Suprapubic skin (tissue), 4 donors: ENCODE measurements at regions not wholly inside any gene's neighbourhood (a gene's known extent, or its start where the extent isn't known, plus 50 kb on each side); places are given as distances from the start of the nearest gene placed in this dataset.
"Not testable (repeated sequence)": the region's sequence is repeated elsewhere in the genome, so short reads cannot be mapped to it uniquely, and the experiment has no call there.

Experiments used
- DNase-seq, 2 donors: peaks; one replicate each; pipeline ENCODE4 v3.0.0-alpha.2; 2019; ENCODE audit warnings: low spot score in 2 of 2
- H3K27ac ChIP-seq: fragments of 200-600 bp; sonication (generic); one replicate; pipeline ENCODE4 v1.5.1; 2019
- H3K27me3 ChIP-seq: fragments of 200-600 bp; sonication (generic); one replicate; pipeline ENCODE4 v1.5.1; 2019
- H3K36me3 ChIP-seq: fragments of 200-600 bp; sonication (generic); one replicate; pipeline ENCODE4 v1.5.1; 2019
- H3K4me1 ChIP-seq: fragments of 200-600 bp; sonication (generic); one replicate; pipeline ENCODE4 v1.5.1; 2019
- H3K4me3 ChIP-seq: fragments of 200-600 bp; sonication (generic); one replicate; pipeline ENCODE4 v1.5.1; 2019; ENCODE audit warnings: mild to moderate bottlenecking
- H3K9me3 ChIP-seq: fragments of 200-600 bp; sonication (generic); one replicate; pipeline ENCODE4 v1.5.1; 2019
- EP300 ChIP-seq: sonication (generic); formaldehyde crosslinking; IDR thresholded peaks from one replicate; pipeline ENCODE4 v1.6.1; 2017; ENCODE audit warnings: antibody characterized with exemption
- POLR2A ChIP-seq, 2 donors: fragments of 450-650 bp; IDR thresholded peaks; one replicate each; pipeline ENCODE4 v1.6.1; 2017; ENCODE audit warnings: antibody characterized with exemption in 2 of 2, mild to moderate bottlenecking in 2 of 2, moderate library complexity in 2 of 2
- POLR2AphosphoS5 ChIP-seq, 3 donors: sonication (generic); formaldehyde crosslinking; IDR thresholded peaks; one replicate each; pipeline ENCODE4 v1.6.1; 2017; ENCODE audit warnings: antibody characterized with exemption in 3 of 3
- WGBS: methylation state at CpG from one replicate; pipeline ENCODE4 v1.1.5; 2018; 5-methylcytosine and 5-hydroxymethylcytosine counted together
- TF ChIP-seq, protein P1 (sequence below), 2 donors: fragments of 200-600 bp in 1 of 2; fragments of 450-650 bp in 1 of 2; sonication (generic) in 1 of 2; IDR thresholded peaks; one replicate each; pipeline ENCODE4 v1.5.1; 2016 to 2019; ENCODE audit warnings: antibody characterized with exemption in 2 of 2, mild to moderate bottlenecking in 1 of 2, moderate library complexity in 1 of 2

DNA sequence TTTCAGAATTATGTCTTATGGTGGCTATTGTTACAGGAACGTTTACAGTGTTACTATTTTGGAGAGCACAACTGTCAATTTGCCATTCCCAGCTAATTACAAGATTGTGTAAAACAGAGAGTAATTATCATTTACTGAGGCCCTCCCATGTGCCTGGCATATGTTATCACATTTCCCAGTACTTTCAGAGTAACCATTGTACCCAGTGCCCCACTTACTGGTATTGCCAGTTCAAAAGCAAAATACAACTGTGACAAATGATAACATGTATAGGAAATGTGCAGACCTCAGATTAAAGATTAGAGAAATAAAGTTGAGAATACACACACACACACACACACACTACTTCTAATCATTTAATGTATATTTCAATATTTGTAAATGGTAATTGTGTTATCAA is 572.5 kb downstream of the POM121L12 start:
- H3K4me1 ChIP-seq, result peaks cover 11% of the 10 kb centered on the region
- 31% methylated on average over 1 of the region's 1 CpG for WGBS
- no peak for TF ChIP-seq POLR2A (IDR thresholded peaks at IDR 0.05)
- no peak for TF ChIP-seq POLR2AphosphoS5 (IDR thresholded peaks at IDR 0.05)
- TF ChIP-seq, protein P1, sequence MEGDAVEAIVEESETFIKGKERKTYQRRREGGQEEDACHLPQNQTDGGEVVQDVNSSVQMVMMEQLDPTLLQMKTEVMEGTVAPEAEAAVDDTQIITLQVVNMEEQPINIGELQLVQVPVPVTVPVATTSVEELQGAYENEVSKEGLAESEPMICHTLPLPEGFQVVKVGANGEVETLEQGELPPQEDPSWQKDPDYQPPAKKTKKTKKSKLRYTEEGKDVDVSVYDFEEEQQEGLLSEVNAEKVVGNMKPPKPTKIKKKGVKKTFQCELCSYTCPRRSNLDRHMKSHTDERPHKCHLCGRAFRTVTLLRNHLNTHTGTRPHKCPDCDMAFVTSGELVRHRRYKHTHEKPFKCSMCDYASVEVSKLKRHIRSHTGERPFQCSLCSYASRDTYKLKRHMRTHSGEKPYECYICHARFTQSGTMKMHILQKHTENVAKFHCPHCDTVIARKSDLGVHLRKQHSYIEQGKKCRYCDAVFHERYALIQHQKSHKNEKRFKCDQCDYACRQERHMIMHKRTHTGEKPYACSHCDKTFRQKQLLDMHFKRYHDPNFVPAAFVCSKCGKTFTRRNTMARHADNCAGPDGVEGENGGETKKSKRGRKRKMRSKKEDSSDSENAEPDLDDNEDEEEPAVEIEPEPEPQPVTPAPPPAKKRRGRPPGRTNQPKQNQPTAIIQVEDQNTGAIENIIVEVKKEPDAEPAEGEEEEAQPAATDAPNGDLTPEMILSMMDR (IDR thresholded peaks at IDR 0.05), result no peak
- TF ChIP-seq EP300, result no peak

DNA sequence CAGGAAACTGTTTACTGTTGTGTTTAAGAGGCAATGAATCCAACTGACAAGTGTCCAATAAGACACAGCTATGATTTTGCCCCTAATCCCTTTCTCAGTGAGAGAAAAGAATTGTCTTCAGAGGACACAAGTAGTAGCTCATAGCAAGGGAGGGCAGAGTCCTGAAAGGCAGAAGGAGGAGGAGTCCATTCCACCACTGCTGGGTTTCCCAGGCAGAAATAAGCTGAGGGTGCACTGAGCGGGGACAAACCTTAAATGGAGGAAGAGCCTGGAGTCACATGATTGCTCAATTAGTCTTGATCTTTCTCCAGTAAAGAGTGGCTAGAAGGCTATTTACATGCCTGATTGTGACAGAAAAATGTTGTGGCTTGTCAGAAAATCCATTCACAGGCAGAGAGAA is 573.8 kb downstream of the POM121L12 start:
- H3K4me3 ChIP-seq, result no peak overlapping the region
- no peaks in the 10 kb centered on the region for H3K27me3 ChIP-seq
- no peak for TF ChIP-seq POLR2A (IDR thresholded peaks at IDR 0.05)
- no peak for TF ChIP-seq POLR2AphosphoS5 (IDR thresholded peaks at IDR 0.05)
- no peak for TF ChIP-seq EP300
- TF ChIP-seq, protein P1 (IDR thresholded peaks at IDR 0.05), result no peak
- no peak for DNase-seq
- H3K9me3 ChIP-seq, result no peaks in the 10 kb centered on the region
- H3K4me1 ChIP-seq, result no peaks in the 10 kb centered on the region
- no peaks in the 10 kb centered on the region for H3K36me3 ChIP-seq
- 35% methylated on average over 1 of the region's 1 CpG for WGBS
- H3K27ac ChIP-seq, result no peak overlapping the region

More for the DNA sequence above, 572.5 kb downstream of the POM121L12 start:
- DNase-seq, result no peak
- Histone ChIP-seq H3K9me3 (no peaks in the 10 kb centered on the region), H3K27ac (no peak overlapping the region), H3K4me3 (no peak overlapping the region), H3K27me3 (no peaks in the 10 kb centered on the region), H3K36me3 (no peaks in the 10 kb centered on the region)

DNA sequence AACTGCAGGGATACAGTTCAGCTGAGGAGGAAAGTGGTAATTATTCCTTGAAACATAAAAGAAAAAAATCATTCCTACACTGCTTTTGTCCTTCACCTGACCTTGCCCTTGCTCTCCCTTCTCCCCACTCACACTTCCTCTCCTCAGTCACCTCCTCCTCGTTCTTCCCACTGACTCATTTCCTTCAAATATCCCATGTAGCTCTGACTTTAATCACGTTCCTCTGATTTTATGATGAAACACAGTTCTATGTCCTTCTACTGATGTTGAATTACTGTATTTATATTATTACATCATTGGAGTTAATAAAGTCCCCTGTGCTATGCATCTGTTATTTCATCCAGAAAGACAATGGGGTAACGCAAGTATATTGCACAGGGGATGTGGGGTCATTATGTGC is 575.6 kb downstream of the POM121L12 start:
- Histone ChIP-seq H3K36me3 (no peaks in the 10 kb centered on the region), H3K4me3 (no peak overlapping the region), H3K4me1 (no peaks in the 10 kb centered on the region), H3K27ac (no peak overlapping the region), H3K27me3 (no peaks in the 10 kb centered on the region), H3K9me3 (no peaks in the 10 kb centered on the region)
- TF ChIP-seq POLR2A (IDR thresholded peaks at IDR 0.05), result no peak
- TF ChIP-seq EP300, result no peak
- TF ChIP-seq, protein P1 (IDR thresholded peaks at IDR 0.05), result no peak
- TF ChIP-seq POLR2AphosphoS5 (IDR thresholded peaks at IDR 0.05), result no peak
- 60% methylated on average over 3 of the region's 3 CpGs for WGBS
- DNase-seq, result no peak

DNA sequence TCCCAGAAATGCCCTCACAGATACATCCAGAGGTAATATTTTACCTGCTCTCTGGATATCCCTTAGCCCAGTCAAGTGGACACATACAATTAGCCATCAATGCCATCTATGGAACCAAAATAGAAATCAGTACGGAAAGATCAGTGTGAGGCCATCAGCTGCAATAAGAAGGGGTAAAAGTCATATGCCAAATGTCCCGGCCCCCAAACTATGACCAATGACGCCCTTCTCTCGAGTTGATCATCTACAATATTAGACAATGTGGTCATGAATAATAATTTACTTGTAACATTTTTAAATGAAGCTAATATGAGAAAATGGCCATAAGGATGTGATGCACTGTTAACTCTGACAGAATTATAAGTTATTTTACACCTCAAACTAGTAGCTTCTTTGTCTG is 588.9 kb downstream of the POM121L12 start:
- WGBS, result 89% methylated on average over 4 of the region's 4 CpGs
- H3K36me3 ChIP-seq, result no peaks in the 10 kb centered on the region
- no peaks in the 10 kb centered on the region for H3K4me1 ChIP-seq
- no peak for DNase-seq
- no peak overlapping the region for H3K27ac ChIP-seq
- no peak overlapping the region for H3K4me3 ChIP-seq
- H3K9me3 ChIP-seq, result no peaks in the 10 kb centered on the region
- H3K27me3 ChIP-seq, result no peaks in the 10 kb centered on the region
- TF ChIP-seq POLR2A (IDR thresholded peaks at IDR 0.05), result no peak
- no peak for TF ChIP-seq EP300
- TF ChIP-seq, protein P1 (IDR thresholded peaks at IDR 0.05), result no peak
- TF ChIP-seq POLR2AphosphoS5 (IDR thresholded peaks at IDR 0.05), result no peak

DNA sequence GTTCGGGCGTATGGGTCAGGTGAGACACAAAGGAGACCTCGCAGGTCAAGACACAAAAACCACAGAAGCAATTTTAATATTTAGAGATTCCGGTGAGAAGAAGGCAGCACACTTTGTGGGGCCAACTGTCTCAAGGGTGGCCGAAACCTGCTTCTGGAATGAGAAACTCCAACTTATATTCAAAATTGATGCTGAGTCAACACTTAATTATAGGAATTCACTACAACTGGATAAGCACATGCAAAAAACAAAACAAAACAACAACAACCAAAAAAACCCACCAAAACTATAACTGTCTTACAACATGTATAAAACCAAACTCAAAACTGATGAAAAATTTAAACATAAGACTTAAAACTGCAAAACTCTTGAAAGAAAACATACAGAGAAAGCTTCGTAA is 593.3 kb downstream of the POM121L12 start:
- no peak for TF ChIP-seq EP300
- TF ChIP-seq, protein P1 (IDR thresholded peaks at IDR 0.05), result no peak
- no peak for TF ChIP-seq POLR2A (IDR thresholded peaks at IDR 0.05)
- TF ChIP-seq POLR2AphosphoS5 (IDR thresholded peaks at IDR 0.05), result no peak
- DNase-seq, result no peak
- H3K27me3 ChIP-seq, result no peaks in the 10 kb centered on the region
- no peaks in the 10 kb centered on the region for H3K36me3 ChIP-seq
- H3K27ac ChIP-seq, result no peak overlapping the region
- H3K4me1 ChIP-seq, result no peaks in the 10 kb centered on the region
- peaks cover 4% of the 10 kb centered on the region for H3K9me3 ChIP-seq
- WGBS, result 79% methylated on average over 6 of the region's 6 CpGs
- H3K4me3 ChIP-seq, result no peak overlapping the region

DNA sequence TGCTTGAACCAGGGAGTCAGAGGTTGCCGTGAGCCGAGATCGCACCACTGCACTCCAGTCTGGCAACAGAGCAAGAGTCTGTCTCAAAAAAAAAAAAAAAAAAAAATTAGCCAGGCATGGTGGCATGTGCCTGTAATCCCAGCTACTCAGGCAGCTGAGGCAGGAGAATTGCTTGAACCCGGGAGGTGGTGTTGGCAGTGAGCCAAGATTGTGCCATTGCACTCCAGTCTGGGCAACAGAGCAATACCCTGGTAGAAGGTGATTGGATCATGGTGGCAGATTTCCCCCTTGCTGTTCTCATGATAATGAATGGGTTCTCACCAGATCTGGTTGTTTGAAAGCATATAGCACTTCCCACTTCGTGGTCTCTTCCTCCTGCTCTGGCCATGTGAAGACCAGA is 599.8 kb downstream of the POM121L12 start:
- not testable (repeated sequence) for H3K4me1 ChIP-seq, DNase-seq, H3K27me3 ChIP-seq, H3K36me3 ChIP-seq, H3K4me3 ChIP-seq, H3K9me3 ChIP-seq, H3K27ac ChIP-seq
- WGBS, result 89% methylated on average over 5 of the region's 5 CpGs
